C4-2B (cell line): ENCODE measurements at regions not wholly inside any gene's neighbourhood (a gene's known extent, or its start where the extent isn't known, plus 50 kb on each side); places are given as distances from the start of the nearest gene placed in this dataset.
A peak's percentile ranks its signal among the peaks of the same experiment; 100 is the strongest.

Experiments used
- H3K27ac ChIP-seq: fragments of 450-650 bp; 2 replicates; pipeline ENCODE4 v1.5.1; 2017
- ZFX ChIP-seq: fragments of 450-650 bp; IDR thresholded peaks from 2 replicates; pipeline ENCODE4 v1.6.1; 2017
- TF ChIP-seq, protein P1 (sequence below): fragments of 450-650 bp; conservative IDR thresholded peaks from 2 replicates; pipeline ENCODE4 v1.5.1; 2017; ENCODE audit warnings: mild to moderate bottlenecking

DNA sequence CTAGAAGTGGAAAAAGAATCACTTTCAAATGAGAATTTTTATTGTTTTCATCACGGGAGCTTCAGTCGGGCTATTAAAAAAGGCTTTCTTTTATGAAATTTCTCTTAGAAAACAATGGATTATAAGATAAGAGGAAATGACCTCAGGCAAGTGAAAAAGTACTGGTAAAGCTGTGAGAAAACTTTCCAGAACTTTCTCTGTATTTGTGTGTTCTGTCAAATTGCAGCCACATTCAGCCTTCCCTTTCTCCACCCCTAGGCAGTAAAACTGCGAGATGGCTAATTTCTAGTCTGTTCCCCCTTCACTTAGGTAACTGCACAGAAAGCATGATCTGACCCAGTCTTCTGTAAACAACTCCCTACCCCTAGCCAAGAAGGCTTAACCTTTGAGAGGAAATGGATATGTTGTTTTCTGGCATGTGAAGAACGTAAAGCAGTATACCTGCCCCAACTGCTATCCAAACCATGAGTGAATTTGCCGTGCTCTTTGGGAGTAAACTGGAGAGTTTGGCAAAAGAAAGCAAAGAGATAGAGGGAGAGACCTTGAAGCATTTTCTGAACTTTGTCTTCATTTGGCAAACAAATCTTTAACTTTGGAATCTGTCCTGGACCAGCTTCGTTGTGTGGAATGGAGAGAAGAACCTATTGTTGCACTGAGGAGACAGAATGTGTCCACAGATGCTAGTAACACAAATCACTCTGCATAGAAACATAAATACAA, 105.4 kb downstream of the ETAA1 start:
- TF ChIP-seq, protein P1, sequence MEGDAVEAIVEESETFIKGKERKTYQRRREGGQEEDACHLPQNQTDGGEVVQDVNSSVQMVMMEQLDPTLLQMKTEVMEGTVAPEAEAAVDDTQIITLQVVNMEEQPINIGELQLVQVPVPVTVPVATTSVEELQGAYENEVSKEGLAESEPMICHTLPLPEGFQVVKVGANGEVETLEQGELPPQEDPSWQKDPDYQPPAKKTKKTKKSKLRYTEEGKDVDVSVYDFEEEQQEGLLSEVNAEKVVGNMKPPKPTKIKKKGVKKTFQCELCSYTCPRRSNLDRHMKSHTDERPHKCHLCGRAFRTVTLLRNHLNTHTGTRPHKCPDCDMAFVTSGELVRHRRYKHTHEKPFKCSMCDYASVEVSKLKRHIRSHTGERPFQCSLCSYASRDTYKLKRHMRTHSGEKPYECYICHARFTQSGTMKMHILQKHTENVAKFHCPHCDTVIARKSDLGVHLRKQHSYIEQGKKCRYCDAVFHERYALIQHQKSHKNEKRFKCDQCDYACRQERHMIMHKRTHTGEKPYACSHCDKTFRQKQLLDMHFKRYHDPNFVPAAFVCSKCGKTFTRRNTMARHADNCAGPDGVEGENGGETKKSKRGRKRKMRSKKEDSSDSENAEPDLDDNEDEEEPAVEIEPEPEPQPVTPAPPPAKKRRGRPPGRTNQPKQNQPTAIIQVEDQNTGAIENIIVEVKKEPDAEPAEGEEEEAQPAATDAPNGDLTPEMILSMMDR = no peak
- TF ChIP-seq ZFX = no peak
- H3K27ac ChIP-seq = no peak overlapping the region

DNA sequence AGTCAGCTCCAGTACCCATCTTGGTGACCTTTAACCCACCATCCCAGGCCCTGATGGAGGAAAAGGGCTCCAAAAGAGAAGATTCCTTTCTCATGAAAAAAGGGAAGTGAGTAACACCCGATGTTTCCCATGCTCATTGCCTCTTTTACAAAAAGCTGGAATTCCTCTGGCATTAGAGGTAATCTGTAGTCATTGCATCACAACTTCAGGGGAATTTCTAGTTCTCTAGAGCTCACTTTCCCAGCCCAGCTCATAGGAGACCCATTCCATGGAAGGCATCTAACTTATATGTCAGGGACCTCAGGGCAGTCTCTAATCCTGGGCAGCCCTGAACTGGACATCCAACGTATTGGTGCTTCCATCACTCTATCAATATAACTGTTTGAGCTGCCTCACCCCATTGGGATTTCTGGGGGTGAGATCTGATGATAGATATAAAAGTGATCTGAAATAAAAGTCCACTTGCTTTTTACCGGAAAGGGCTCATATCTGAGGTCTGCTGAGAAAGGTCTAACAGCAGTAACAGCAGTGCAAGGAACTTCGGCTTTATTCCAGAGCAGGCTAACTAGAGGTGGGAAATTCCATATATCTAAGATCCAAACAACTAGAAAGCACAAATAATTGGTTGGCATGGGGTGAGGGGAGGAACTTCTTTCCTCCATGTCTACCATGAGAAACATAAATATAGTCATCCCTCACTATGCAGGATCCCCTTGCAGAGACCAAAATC, 106.1 kb downstream of the ETAA1 start:
- TF ChIP-seq ZFX = no peak
- TF ChIP-seq, protein P1 = no peak
- H3K27ac ChIP-seq = no peak overlapping the region

DNA sequence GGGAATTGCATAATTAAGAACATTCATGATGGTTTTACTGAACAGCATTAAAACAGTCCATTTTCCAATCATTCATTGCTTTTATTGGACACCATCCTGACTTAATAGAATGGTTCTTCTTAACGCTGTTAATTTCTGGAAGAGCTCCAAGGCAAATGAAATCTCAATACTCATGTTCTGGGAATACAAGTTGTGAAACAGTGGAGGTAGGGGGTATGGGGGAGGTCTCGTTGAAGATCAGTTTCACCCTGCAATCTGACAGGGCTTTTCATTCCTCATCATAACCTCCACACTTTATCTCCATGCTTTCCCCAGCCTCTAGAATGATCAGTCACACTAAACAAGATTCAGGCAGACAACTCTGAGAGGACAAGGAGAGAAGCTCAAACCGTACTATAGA, 113.6 kb downstream of the ETAA1 start:
- H3K27ac ChIP-seq = no peak overlapping the region
- TF ChIP-seq, protein P1 = no peak
- TF ChIP-seq ZFX = no peak

DNA sequence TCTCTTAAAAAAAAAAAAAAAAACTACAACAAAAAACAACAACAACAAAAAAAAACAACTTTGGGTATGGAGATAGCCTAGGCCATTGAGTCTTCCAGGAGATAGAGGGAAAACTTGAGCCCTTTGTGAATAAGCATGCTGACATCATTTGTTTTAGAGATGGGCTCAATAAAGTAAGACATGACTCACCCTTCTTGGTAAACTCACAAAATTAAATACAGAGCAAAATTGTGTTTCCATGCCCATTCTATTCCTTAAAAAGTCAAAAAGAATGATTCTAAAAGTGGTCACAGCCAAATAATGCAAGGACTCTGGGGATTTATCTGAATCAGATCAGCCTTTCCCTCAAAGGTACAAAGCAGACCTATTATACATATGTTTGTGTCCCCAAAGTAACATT, 117.4 kb downstream of the ETAA1 start:
- no peak for TF ChIP-seq ZFX
- TF ChIP-seq, protein P1 = no peak
- H3K27ac ChIP-seq = peak overlapping the region; percentile 21; the same call in 1 of the 2 replicates

DNA sequence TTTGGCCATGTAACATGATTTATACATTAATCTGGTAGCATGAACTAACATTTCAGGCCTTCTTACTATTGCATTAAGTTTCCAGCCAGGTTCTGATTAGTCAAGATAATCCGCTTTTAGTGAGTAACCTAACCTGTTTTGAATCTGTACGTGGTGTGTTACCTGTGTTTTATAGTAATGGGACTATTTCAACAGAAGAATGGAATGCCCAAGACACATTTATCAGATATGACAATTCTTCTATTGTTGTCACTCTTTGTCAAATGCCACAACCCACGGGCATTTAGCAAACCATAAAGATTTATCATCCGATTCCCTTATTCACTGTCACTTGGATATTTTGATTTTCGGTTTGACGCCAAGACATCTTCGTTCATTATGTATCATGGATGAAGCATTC, 117.9 kb downstream of the ETAA1 start:
- peak overlapping the region; percentile 65; the same call in 1 of the 2 replicates for H3K27ac ChIP-seq
- TF ChIP-seq ZFX = no peak

DNA sequence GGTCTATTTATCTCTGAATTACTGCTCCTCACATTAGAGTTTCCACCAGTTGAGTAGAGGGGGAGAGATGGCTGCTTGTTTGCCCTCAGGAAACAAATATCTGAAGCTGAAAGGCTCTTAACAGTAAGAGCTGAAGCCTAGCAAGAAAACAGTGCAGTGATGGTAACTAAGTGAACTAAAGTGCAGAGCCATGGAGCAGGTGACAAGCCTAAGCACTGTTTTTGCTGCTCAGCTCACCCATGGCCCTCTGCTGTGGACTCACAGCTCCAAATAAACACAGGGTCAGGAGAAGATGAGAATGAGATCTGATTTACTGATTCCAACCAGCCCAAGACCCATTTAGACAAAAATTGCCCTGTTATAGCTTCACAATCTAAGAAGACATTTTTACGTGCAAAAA, 118.4 kb downstream of the ETAA1 start:
- peak overlapping the region; percentile 65; the same call in 1 of the 2 replicates for H3K27ac ChIP-seq
- no peak for TF ChIP-seq ZFX
- TF ChIP-seq, protein P1 = no peak

DNA sequence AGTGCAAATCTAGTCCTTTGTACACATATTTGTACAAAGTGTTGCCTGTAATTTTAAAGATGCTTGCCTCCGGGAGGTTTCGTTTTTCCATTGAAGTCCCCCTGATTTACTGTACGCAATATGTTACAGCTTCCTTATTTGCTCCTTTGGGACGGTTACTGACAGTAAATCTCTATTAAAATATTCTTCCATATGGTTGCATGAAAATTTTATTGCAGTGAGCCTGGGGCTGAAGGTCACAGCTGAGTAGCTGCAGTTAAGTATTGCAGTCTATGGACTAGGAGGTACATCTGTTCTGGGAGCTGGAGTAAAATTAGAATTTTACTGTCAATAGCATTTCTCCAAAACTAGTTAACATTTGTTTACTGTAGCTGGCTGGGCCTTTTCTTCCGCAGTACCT, 119.2 kb downstream of the ETAA1 start:
- TF ChIP-seq, protein P1 = no peak
- no peak for TF ChIP-seq ZFX

More for the DNA sequence above, 119.2 kb downstream of the ETAA1 start:
- peak overlapping the region; percentile 65; the same call in 1 of the 2 replicates for H3K27ac ChIP-seq
